ENCODE measurements at regions not wholly inside any gene's neighbourhood (a gene's known extent, or its start where the extent isn't known, plus 50 kb on each side); places are given as distances from the start of the nearest gene placed in this dataset.
A peak's percentile ranks its signal among the peaks of the same experiment; 100 is the strongest.
"Not testable (repeated sequence)": the region's sequence is repeated elsewhere in the genome, so short reads cannot be mapped to it uniquely, and the experiment has no call there.

DNA sequence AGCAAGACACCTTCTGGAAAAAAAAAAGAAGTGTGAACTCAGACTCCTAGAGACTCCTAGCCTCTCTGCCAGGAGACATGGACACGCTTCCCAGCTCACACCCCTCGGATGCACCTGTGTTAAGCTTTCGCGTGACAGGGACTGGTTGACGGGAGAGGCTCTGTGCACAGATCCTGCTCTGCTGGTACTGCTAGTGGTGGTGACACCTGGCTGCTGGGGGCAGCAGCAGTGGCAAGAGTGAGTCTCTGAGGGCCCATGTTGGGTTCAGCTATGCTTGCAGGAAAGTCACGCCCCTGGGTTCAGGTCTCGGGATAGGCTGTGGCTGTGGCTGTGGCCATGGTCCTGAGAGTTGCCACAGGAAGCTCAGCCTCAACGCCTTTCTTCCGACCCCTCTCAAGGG lies 81.1 kb downstream of the XRCC2 start:
- Mint-ChIP-seq H3K9me3 (no peaks in the 10 kb centered on the region), H3K27me3 (no peaks in the 10 kb centered on the region), H3K4me3 (no peak overlapping the region), H3K27ac (no peak overlapping the region), H3K4me1 (no peaks in the 10 kb centered on the region)
- DNase-seq (no peak), ATAC-seq (no peak)

DNA sequence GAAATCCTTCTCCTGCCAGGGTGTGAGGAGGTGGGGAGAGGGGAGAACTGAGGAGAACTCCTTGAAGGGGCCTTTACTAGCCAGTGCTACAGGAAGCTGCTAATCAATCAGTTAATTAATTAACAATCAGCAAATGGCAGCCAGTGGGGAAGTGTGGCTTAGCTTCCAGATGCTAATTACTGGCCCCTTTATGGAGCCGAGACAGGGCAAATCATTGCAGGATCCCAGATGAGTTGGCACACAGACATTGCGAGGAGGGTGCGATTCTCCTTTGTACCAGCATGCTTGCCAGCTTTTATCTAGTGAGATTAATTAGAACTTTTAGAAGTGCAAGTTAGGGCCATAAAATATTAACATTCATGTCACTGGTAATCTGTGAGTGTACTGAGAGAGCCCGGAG lies 84.0 kb downstream of the XRCC2 start:
- Mint-ChIP-seq H3K9me3 (no peaks in the 10 kb centered on the region), H3K27me3 (no peaks in the 10 kb centered on the region), H3K27ac (no peak overlapping the region), H3K4me1 (no peaks in the 10 kb centered on the region), H3K4me3 (no peak overlapping the region)
- no peak for ATAC-seq
- no peak for DNase-seq

DNA sequence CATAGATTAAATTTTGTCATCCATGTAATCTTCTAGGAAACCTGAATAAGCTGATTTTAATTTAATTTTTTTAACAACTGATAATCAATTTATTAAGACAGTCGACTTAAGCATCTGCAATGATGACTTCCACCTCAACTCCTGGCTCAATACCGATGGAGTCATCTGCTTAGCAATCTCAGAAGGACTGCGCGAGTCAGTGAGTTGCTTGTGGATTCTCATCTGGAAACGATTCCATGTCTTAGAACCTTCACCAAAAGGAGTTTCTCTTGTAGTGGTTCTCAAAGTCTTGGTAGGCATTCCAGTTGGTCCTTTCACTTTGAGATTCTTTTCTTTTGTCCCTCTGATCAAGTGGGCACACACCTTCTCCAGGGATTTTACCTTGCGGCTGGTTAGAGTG lies 85.5 kb downstream of the XRCC2 start:
- no peak for ATAC-seq
- DNase-seq = no peak
- Mint-ChIP-seq H3K27me3 (no peaks in the 10 kb centered on the region), H3K4me3 (no peak overlapping the region), H3K4me1 (no peaks in the 10 kb centered on the region), H3K27ac (no peak overlapping the region), H3K9me3 (no peaks in the 10 kb centered on the region)

DNA sequence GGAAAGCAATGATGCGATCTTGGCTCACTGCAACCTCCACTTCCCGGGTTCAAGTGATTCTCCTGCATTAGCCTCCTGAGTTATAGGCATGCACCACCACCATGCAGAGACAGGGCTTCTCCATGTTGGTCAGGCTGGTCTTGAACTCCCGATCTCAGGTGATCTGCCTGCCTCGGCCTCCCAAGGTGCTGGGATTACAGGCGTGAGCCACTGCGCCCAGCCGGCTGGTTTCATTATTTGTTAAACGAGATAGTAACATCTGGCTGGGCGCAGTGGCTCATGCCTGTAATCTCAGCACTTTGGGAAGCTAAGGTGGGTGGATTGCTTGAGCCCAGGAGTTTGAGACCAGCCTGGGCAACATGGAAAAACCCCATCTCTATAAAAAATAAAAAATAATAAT lies 86.1 kb downstream of the XRCC2 start:
- not testable (repeated sequence) for ATAC-seq, H3K9me3 Mint-ChIP-seq, H3K4me1 Mint-ChIP-seq, DNase-seq, H3K27me3 Mint-ChIP-seq, H3K4me3 Mint-ChIP-seq, H3K27ac Mint-ChIP-seq

DNA sequence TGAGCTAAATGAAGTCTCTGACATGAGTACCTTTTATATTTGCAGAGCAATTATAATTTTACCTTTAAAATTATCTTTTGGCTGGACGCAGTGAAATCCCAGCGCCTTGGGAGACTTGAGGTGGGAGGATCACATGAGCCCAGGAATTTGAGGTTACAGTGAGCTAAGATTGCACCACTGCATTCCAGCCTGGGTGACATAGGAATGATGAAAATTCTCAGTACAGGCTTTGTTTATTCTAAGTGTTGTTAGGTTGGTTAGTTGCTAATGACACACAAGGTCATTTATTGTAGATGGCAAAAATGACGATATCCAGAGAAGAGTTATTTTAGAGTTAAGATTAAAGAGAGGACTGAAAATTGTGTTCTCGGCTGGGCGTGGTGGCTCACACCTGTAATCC lies 87.6 kb downstream of the XRCC2 start:
- Mint-ChIP-seq H3K27me3 (no peaks in the 10 kb centered on the region), H3K4me1 (no peaks in the 10 kb centered on the region), H3K9me3 (no peaks in the 10 kb centered on the region), H3K27ac (no peak overlapping the region), H3K4me3 (no peak overlapping the region)
- DNase-seq (no peak), ATAC-seq (no peak)

DNA sequence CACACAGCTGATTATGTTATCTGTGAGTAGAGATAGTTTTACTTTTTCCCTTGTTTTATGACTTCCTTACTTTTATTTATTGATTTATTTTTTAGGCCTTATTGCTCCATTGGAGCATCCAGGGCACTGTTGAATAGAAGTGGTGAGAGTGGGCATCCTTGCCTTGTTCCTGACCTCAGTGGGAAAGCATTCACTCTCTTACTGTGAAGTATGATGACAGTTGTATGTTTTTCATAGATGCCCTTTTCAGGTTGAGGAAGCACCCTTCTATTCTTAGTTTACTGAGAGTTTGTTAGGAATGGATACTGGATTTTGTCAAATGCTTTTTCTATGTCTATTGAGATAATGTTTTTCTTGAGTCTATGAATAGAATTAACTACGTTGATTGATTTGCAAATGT lies 88.6 kb downstream of the XRCC2 start:
- Mint-ChIP-seq H3K27me3 (no peaks in the 10 kb centered on the region), H3K4me3 (no peak overlapping the region), H3K4me1 (no peaks in the 10 kb centered on the region), H3K27ac (no peak overlapping the region), H3K9me3 (no peaks in the 10 kb centered on the region)
- DNase-seq (no peak), ATAC-seq (no peak)

DNA sequence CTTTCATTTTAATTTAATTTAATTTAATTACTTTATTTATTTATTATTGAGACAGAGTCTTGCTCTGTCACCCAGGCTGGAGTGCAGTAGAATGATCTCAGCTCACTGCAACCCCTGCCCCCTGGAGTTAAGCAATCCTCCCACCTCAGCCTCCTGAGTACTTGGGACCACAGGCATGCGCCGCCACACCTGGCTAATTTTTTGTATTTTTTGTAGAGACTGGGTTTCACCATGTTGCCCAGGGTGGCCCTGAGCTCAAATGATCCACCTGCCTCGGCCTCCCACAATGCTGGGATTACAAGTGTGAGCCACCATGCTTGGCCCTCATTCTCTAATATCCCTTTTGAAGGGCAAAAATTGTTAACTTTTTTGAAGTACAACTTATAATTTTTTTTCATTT lies 92.9 kb downstream of the XRCC2 start:
- Mint-ChIP-seq H3K27ac (no peak overlapping the region), H3K27me3 (no peaks in the 10 kb centered on the region), H3K4me1 (no peaks in the 10 kb centered on the region), H3K9me3 (no peaks in the 10 kb centered on the region), H3K4me3 (no peak overlapping the region)
- ATAC-seq (no peak), DNase-seq (no peak)

DNA sequence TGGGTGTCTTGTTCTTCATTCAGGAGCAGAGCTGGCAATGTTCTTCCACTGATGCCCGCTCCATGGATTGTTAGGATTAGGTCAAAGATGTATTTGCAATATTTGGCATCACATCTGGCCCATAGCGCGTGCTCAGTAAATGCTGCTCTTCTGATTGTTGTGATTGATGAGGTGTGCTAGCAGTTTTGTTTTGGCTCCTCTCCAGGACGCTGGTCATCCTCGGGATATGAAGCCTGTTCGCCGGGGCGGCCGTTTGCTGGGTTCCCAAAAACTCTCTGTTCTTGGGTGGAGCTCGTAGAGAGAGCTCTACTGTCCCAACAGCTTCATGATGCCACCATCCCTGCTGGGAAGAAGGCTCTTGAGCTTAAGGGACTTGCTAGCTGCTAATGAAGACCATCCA lies 96.9 kb downstream of the XRCC2 start:
- no peaks in the 10 kb centered on the region for H3K27me3 Mint-ChIP-seq
- H3K4me1 Mint-ChIP-seq = no peaks in the 10 kb centered on the region
- no peak overlapping the region for H3K4me3 Mint-ChIP-seq
- ATAC-seq (no peak), DNase-seq (no peak)
- H3K9me3 Mint-ChIP-seq = no peaks in the 10 kb centered on the region
- H3K27ac Mint-ChIP-seq = no peak overlapping the region

DNA sequence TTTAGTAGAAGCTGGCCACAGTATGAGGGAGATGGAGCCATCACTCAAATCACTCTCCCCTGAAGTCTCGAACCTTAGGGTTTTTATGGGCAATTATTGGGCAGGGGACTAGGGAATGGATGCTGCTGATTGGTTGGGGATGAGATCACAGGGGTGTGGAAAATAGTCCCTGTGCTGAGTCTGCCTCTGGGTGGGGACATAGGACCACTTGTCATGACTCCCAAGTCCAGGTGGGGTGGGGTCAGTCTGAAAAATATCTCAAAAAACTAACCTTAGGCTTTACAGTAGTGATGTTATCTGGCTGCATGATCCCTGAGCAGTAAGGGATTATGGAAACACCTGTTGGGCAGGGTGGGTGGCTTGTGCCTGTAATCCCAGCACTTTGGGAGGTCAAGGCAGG lies 98.6 kb downstream of the XRCC2 start:
- Mint-ChIP-seq H3K27me3 (no peaks in the 10 kb centered on the region), H3K9me3 (no peaks in the 10 kb centered on the region), H3K27ac (peak overlapping the region in 1 of 2 donors; percentile 14), H3K4me1 (no peaks in the 10 kb centered on the region), H3K4me3 (no peak overlapping the region)
- ATAC-seq (no peak), DNase-seq (no peak)

DNA sequence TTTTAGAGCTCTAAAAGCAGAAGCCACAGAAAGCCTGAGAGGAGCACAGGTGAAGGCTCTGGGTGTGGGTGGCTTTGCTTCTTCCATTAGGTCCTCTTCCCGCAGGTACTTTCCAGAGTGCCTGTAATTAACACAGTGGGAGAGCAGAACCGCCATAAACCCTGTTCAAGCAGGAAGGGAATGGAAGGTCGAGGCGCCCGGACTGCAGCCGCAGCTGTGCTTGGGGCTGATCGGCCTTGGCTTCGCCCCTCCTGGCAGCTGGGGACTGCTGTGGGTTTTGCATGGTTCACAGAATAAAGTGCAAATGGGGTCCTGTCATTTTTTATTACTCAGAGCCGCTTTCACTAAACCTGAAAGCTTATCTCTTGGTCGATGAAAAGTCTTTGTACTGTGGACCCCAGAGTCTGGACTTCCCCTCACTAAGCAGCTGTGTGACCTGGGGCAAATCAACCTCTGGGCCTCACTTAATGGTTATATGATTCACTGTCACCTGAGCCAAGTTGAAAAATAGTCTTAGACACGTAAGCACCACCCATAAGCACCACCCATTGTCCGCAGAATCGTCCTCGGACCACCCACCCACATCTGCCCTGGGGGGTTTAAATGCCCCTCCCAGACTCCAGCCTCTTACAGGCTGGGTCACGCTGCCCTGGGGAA lies 100.9 kb downstream of the XRCC2 start:
- H3K4me3 Mint-ChIP-seq = no peak overlapping the region
- H3K27me3 Mint-ChIP-seq = no peaks in the 10 kb centered on the region
- H3K27ac Mint-ChIP-seq = no peak overlapping the region
- ATAC-seq = no peak
- no peaks in the 10 kb centered on the region for H3K9me3 Mint-ChIP-seq
- no peak for DNase-seq
- no peaks in the 10 kb centered on the region for H3K4me1 Mint-ChIP-seq

DNA sequence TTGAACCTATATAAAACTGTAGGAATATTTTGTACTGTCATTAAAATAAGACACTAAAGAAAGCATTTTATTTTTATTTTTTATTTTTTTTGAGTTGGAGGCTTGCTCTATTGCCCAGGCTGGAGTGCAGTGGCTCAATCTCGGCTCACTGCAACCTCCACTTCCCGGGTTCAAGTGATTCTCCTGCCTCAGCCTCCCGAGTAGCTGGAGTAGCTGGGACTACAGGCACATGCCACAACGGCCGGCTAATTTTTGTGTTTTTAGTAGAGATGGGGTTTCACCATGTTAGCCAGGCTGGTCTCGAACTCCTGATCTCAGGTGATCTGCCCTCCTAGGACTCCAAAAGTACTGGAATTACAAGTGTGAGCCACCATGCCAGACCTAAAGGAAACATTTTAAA lies 102.8 kb downstream of the XRCC2 start:
- H3K27ac Mint-ChIP-seq, DNase-seq, H3K4me1 Mint-ChIP-seq, H3K4me3 Mint-ChIP-seq, H3K9me3 Mint-ChIP-seq, ATAC-seq, H3K27me3 Mint-ChIP-seq: not testable (repeated sequence)

DNA sequence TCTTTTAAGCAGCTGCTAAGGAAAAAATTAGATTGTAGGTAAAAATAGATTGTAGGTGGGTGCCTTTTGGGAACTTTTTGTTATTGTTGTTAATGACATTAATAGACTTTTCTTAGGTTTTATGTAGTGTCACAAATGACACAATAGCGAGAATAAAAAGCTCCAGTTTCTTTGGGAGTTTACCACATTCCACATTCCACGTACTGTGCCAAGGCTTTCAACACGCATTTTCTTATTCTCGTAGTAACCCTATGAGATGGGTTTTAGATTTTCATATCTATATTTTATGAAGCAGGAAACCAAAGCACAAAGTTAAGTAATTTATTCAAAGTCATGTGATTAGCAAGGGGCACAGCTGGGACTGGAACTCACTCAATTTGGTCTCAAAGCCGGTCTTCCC lies 103.8 kb downstream of the XRCC2 start:
- Mint-ChIP-seq H3K4me3 (no peak overlapping the region), H3K9me3 (no peaks in the 10 kb centered on the region), H3K27ac (no peak overlapping the region), H3K4me1 (no peaks in the 10 kb centered on the region), H3K27me3 (no peaks in the 10 kb centered on the region)
- ATAC-seq = no peak
- no peak for DNase-seq

DNA sequence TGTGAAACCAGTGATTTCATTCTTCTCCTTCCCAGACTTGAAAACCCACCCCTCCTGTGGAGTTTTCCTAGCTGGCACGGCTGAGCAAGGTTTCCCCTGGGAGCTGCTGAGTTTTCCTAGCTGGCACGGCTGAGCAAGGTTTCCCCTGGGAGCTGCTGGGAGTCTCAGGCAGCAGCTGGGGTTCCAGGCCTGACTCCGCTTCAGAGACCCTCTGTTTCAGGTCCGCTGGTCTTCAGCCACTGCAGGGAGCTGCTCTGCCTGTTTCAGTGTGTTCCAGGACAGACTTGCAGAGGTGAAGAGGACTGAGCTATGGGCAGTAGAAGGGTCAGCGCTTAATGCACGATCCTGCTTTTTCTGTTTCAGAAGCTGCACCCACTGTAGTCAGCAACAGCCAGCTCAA lies 104.9 kb downstream of the XRCC2 start:
- DNase-seq (no peak), ATAC-seq (no peak)
- Mint-ChIP-seq H3K27ac (no peak overlapping the region), H3K4me3 (no peak overlapping the region), H3K9me3 (no peaks in the 10 kb centered on the region), H3K4me1 (no peaks in the 10 kb centered on the region), H3K27me3 (peaks cover 3% of the 10 kb centered on the region)

DNA sequence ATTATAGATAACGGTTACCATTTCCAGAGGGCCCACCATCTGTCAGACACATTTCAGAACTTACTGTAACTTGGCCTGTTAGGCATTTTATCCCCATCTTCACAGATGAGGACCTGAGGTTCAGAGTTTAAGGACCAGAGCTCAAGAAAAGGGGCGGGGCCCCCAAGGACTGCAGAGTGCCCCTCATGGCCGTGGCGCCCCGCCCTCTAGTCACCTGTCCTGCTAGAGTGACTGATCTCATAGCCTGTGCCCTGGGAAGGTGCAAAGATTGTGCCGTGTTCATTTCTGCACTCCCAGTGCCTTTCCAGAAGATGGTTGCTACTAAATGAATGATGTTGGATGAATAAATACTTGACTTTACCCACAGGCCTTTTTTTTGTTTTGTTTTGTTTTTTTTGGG lies 107.0 kb downstream of the XRCC2 start:
- H3K9me3 Mint-ChIP-seq = no peaks in the 10 kb centered on the region
- ATAC-seq = no peak
- H3K4me1 Mint-ChIP-seq = peaks cover 10% of the 10 kb centered on the region
- H3K4me3 Mint-ChIP-seq = no peak overlapping the region
- DNase-seq = no peak
- H3K27ac Mint-ChIP-seq = no peak overlapping the region
- peaks cover 11% of the 10 kb centered on the region for H3K27me3 Mint-ChIP-seq

DNA sequence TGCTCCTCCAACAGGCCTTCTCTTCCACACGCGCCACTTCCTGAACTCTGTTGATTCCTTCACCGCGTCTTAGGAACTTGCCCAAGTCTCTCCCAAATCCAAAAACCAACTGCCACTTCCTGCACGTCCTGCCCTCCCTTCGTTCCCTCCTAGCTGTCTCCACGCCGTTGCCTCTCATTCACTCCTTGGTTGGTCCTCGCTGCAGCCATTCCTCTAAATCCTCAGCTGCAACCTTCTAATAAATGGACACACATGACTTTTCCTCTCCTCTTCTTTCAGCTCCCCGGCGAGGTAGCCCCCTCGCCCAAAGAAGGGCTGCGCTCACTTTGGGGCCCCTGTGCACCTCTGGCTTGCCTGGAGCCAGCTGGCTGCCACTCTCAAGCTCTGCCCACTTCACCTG lies 110.2 kb downstream of the XRCC2 start:
- Mint-ChIP-seq H3K9me3 (no peaks in the 10 kb centered on the region), H3K4me3 (no peak overlapping the region), H3K27ac (no peak overlapping the region), H3K27me3 (peaks cover 11% of the 10 kb centered on the region), H3K4me1 (peaks cover 10% of the 10 kb centered on the region)
- DNase-seq = no peak
- no peak for ATAC-seq

DNA sequence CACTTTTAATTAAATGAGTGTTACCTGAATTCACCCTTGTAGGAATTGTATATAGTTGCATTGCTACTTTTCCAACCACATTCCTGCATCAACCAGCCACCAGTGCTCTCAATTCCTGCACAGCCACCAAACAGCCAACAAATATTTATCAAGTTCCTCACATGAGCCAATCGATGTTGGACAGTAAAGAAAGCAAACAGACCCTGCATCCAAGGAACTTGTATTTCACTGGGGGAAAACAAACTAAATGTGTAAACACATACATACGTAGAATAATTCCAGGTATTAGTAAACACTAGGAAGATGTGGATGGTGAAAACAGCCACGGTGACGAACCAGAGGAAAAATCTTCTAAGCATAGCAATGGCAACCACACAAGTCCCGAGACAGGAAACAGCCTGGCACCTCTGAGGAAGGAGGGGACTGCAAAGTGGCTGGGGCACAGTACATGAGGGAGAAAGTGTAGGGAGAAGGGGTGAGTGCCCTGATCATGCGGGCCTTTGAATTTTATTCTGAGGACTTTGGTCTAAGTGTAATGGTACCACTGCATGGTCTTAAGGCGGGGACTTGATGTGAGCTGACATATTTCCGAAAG lies 111.2 kb downstream of the XRCC2 start:
- ATAC-seq = no peak
- no peak for DNase-seq
- no peaks in the 10 kb centered on the region for H3K9me3 Mint-ChIP-seq
- no peak overlapping the region for H3K27ac Mint-ChIP-seq
- H3K4me1 Mint-ChIP-seq = peaks cover 10% of the 10 kb centered on the region
- H3K27me3 Mint-ChIP-seq = peaks cover 11% of the 10 kb centered on the region
- no peak overlapping the region for H3K4me3 Mint-ChIP-seq
